Neural progenitor cell (in vitro differentiated cells): ENCODE measurements at regions not wholly inside any gene's neighbourhood (a gene's known extent, or its start where the extent isn't known, plus 50 kb on each side); places are given as distances from the start of the nearest gene placed in this dataset.

Experiments
- CTCF ChIP-seq: fragments of 200-600 bp; sonication (generic); IDR thresholded peaks from 2 replicates; pipeline ENCODE4 v1.5.1; 2017; ENCODE audit warnings: antibody characterized with exemption, mild to moderate bottlenecking
- EZH2 ChIP-seq: fragments of 200-600 bp; sonication (generic); IDR thresholded peaks from 2 replicates; pipeline ENCODE4 v1.6.1; 2017; ENCODE audit warnings: antibody characterized with exemption, mild to moderate bottlenecking, moderate library complexity
- EZH2phosphoT487 ChIP-seq: fragments of 200-600 bp; sonication (generic); IDR thresholded peaks from 2 replicates; pipeline ENCODE4 v1.6.1; 2017; ENCODE audit warnings: antibody characterized with exemption

GRCh38 chr5:165906871-165907270 is 2384.6 kb upstream of the WWC1 start:
- no peak for TF ChIP-seq EZH2phosphoT487
- no peak for TF ChIP-seq CTCF
- no peak for TF ChIP-seq EZH2
